Neural cell (in vitro differentiated cells): ENCODE measurements at regions not wholly inside any gene's neighbourhood (a gene's known extent, or its start where the extent isn't known, plus 50 kb on each side); places are given as distances from the start of the nearest gene placed in this dataset.

Experiments
- EP300 ChIP-seq: fragments of 450-650 bp; conservative IDR thresholded peaks from 2 replicates; pipeline ENCODE4 v1.6.1; 2014; ENCODE audit warnings: antibody characterized with exemption, mild to moderate bottlenecking, moderate library complexity; ENCODE audit not compliant: poor library complexity, severe bottlenecking
- MXI1 ChIP-seq: fragments of 450-650 bp; conservative IDR thresholded peaks from 2 replicates; pipeline ENCODE4 v1.6.1; 2014; ENCODE audit warnings: antibody characterized with exemption, mild to moderate bottlenecking; ENCODE audit not compliant: poor library complexity, severe bottlenecking
- POLR2AphosphoS5 ChIP-seq: IDR thresholded peaks from 2 replicates; pipeline ENCODE4 v1.6.1; 2012
- RAD21 ChIP-seq: fragments of 450-650 bp; conservative IDR thresholded peaks from 2 replicates; pipeline ENCODE4 v1.6.1; 2014; ENCODE audit warnings: antibody characterized with exemption, mild to moderate bottlenecking, moderate library complexity
- TF ChIP-seq, protein P1 (sequence below): fragments of 450-650 bp; IDR thresholded peaks from 2 replicates; pipeline ENCODE4 v1.5.1; 2014; ENCODE audit warnings: antibody characterized with exemption, mild to moderate bottlenecking, moderate library complexity; ENCODE audit not compliant: poor library complexity, severe bottlenecking

DNA sequence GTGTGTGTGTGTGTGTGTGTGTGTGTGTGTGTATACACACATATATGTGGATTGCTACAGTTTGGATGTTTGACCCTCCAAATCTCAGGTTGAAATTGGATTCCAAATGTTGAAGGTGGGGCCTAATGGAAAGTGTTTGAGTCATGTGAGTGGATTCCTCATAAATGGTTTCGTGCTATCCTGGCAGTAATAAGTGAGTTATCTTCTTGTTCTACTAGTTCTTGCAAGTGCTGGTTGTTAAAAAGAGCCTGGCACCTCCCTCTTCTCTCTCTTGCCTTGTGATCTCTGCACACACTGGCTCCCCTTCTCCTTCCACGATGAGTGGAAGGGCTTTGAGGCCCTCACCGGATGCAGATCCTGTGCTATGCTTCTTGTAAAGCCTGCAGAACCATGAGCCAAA lies 344.1 kb downstream of the SH2D1A start:
- TF ChIP-seq, protein P1, sequence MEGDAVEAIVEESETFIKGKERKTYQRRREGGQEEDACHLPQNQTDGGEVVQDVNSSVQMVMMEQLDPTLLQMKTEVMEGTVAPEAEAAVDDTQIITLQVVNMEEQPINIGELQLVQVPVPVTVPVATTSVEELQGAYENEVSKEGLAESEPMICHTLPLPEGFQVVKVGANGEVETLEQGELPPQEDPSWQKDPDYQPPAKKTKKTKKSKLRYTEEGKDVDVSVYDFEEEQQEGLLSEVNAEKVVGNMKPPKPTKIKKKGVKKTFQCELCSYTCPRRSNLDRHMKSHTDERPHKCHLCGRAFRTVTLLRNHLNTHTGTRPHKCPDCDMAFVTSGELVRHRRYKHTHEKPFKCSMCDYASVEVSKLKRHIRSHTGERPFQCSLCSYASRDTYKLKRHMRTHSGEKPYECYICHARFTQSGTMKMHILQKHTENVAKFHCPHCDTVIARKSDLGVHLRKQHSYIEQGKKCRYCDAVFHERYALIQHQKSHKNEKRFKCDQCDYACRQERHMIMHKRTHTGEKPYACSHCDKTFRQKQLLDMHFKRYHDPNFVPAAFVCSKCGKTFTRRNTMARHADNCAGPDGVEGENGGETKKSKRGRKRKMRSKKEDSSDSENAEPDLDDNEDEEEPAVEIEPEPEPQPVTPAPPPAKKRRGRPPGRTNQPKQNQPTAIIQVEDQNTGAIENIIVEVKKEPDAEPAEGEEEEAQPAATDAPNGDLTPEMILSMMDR = no peak
- TF ChIP-seq POLR2AphosphoS5 (no peak), EP300 (no peak), MXI1 (no peak), RAD21 (no peak)
